ENCODE measurements at regions not wholly inside any gene's neighbourhood (a gene's known extent, or its start where the extent isn't known, plus 50 kb on each side); places are given as distances from the start of the nearest gene placed in this dataset.
"Not testable (repeated sequence)": the region's sequence is repeated elsewhere in the genome, so short reads cannot be mapped to it uniquely, and the experiment has no call there.

DNA sequence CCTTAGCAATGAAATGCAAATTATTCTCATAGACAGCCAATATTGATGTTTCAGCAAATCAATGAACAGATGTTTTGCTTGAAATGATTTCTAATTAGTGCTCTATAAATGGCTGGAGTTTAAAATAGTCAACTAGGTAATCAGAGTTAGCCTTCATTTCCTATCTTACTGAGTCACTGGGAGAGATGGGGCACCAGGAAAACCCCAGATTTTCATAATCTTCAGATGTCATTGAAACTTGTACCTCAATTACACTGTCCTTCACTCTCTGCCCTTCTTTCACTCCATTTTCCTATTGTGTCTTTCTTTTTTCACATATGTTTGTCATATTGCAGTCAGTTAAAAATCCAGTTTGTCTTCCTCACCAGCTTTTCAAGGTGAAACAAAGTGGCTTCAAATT is 92.7 kb downstream of the C12orf75 start:
- no peak for DNase-seq

DNA sequence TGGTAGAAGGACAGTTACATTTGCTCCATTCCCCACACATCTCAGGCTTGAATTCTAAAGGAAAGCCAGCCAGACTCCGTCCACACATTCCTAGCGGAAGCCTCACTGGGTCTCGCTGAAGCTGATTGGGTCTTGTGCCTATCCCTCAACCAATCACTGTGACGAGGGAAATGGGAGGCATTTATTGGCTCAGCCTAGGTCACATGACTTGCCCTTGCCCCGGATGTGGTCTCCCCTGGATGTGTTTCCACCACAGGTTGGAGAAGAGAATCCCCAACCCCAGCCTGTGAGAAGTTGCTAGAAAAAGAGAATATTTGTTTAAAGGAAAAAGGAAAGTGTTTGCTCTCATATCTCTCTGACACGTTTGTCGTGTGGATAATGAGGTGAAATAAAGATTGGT is 93.4 kb downstream of the C12orf75 start:
- no peak for DNase-seq

DNA sequence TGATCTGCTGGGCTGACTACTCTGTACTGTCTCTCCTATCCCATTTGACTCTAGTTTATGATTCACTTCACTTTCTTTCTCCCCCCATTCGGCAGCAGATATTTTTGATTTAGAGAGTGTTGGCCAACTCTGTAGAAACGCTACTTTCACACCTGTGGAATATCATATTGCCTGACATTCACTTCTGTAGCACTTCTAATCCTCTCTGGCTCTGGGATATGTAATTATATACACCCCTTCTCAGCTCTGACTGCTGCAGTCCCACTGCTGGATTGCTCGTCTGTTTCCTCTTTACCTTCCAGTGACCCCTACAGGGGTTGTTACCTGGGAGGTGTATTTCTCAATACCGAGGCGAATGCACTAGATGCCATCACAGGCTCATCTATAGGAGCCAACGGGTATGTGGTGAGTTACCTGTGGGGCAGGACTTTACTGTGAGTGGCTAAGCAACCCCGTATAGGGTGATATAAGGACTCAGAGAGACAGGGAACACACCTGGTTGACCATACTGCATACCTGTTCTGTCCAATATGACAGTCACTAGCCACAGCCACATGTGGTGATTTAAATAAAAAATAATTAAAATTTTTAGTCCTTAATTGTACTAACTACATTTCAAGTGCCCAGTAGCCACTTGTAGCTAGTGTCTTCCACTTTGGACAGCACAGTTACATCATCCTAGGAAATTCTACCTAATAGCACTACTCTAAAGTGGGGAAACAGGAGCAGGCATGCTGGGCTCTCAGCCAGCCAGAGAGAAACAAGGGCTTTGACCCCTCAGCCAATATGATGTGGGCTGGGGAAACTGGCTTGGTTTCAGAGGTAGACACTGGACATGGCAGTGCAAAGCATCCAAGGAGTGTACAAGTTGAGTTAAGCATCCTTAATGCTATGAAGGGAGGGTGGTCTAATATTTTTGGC is 95.0 kb downstream of the C12orf75 start:
- no peak for DNase-seq

DNA sequence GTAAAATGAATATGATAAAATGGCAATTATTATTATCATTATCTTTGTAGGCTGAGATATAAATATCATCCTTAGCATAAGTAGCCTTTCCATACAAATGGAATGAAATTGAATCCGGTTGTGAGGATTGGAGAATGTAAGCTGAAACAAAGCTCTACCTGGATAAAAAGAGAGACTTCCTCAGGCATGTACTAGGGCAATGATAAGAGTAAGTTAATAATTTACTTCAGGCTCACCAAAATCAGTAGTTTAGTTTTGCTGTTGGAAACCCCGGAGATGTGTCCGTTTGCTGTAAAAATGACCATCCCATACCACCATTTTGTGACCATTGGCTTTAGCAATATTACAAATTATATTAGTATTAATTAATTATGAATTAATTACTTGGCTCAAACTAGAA is 96.3 kb downstream of the C12orf75 start:
- no peak for DNase-seq

DNA sequence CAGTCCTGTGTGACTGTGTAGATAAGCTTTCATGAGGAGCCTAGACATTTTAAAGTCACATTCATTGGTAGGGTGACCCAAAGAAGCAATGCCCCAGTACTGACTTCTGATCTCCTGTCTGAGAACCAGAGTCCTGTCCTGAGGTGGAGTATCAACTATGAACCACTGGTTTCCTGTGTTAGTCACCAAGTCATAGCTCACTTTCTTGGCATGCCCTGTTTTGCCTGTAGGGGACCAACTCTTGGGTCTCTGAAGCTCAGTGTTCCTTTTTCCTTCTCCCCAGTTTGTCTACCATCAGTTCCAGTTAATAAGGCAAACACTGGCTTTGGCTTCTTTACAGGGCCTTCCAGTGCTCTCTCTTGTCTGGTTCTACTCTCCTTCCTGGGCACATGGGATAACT is 97.4 kb downstream of the C12orf75 start:
- no peak for DNase-seq

DNA sequence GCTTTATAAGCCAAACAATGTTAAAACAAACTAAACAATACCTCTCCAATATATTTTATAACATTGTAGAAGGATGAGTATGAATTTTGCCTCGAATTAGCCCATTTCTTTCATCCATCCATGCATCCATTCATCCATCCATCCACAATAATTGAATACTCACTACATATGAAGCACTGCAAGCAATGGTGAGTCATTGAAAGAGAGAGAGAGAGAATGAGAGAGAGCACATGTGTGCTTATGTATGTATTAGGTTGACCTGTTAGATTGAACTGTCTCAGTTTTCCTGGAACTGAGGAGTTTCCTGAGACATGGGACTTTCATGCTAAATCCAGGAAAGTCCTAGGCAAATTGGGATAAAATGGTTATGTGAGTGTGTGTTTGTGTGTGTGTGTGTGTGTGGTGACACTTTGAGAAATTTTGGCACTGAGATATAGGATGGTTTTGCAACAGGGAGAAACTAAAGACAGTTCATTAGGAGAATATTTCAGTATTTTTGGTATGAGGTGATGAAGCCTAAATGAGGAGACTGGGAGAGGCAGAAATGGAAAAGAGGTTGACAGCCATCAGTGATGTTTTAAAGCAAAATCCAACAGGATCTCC is 98.4 kb downstream of the C12orf75 start:
- DNase-seq = no peak

DNA sequence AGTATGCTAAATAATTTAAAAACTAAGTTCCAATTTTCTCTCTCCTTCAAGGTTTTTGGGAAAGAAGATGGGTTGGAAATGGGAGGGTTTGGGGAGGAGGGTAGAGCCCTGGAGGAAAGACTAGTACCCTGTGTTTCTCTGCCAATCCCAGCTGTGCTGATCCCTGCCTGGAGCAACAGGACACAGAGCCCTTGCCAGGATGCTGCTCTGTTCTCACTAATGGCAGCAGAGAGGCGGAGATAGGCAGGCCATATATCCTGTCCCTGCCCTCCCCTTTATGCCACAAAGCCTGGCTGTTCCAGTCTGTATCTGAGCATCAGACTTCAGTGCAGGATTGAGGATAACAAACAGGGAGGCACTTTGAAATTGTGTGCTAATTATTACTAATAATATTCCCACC is 99.0 kb downstream of the C12orf75 start:
- no peak for DNase-seq

DNA sequence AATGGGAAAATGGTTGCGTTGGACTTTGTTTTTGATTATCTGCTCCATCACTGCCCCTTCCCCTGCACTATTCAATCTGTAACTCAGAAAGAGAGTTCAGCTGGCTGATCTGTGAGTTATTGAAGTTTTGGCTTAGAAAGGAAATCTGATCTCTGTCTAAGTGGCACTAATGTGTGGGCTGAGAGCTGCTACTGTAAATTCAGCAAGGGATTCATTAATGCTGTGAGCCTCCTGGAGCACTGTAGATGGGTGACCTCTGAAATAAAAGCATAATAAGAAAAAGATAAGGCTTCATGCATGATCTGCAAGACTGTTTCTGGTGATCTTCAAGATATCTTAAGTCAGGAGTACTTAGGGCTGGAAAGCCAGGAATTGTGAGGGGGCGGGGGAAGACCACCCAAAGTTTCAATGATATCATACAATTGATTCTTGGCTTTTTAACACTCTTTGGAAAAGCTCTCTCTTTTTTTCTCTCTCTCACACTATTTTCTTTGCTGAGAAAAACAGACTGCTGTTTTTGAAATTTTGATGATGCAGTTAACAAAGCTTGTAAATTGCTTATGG is 101.1 kb downstream of the C12orf75 start:
- peak; percentile 37 for DNase-seq

DNA sequence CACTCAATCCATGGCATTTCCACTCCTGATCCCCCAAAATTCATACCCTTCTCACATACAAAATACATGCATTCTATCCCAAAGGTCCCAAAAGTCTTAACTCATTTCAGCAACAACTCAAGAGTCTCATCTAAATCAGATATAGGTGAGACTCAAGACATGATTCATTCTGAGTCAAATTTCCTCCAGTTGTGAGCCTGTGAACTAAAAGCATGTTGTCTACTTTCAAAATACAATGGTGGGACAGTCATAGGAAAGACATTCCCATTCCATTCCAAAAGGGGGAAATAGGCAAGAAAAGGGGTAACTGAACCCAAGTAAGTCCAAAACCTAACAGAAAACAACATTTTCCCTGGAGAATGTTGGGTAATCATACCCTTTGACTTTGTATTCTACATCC is 103.3 kb downstream of the C12orf75 start:
- no peak for DNase-seq

DNA sequence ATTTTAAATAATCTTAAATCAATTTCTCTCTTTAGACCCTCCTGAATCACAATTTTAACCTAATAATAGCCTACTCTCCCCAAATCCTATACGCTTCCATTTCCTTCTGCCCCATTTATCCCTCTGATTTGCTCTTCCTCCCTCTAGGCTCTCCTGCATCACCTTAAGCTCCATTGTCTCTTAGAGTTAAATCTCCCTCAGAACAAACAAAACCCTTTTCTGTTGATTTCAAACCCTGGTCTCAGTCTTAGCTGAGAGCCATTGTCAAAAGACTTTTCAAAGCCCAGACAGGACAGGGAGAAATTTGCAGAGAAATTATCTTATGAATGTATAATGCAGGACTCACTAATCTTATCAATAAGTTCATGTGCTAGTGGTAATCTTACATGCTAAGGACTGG is 106.1 kb downstream of the C12orf75 start:
- DNase-seq = no peak

DNA sequence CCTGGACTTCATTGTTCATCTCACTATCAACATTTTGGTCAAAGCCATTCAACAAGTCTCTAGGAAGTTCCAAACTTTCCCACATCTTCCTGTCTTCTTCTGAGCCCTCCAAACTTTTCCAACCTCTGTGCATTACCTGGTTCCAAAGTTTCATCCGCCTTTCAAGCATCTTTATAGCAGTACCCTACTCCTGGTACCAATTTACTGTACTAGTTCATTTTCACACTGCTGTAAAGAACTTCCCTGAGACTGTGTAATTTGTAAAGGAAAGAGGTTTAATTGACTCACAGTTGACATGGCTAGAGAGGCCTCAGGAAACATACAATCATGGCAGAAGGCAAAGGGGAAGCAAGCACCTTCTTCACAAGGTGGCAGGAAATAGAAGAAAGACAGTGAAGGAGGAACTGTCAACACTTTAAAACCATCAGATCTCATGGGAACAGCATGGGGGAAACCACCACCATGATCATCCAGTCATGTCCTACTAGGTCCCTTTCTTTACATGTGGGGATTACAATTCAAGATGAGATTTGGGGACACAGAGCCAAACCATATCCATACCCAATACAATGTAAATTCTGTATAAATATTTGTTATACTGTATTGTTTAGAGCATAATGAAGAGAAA is 109.7 kb downstream of the C12orf75 start:
- DNase-seq = no peak

DNA sequence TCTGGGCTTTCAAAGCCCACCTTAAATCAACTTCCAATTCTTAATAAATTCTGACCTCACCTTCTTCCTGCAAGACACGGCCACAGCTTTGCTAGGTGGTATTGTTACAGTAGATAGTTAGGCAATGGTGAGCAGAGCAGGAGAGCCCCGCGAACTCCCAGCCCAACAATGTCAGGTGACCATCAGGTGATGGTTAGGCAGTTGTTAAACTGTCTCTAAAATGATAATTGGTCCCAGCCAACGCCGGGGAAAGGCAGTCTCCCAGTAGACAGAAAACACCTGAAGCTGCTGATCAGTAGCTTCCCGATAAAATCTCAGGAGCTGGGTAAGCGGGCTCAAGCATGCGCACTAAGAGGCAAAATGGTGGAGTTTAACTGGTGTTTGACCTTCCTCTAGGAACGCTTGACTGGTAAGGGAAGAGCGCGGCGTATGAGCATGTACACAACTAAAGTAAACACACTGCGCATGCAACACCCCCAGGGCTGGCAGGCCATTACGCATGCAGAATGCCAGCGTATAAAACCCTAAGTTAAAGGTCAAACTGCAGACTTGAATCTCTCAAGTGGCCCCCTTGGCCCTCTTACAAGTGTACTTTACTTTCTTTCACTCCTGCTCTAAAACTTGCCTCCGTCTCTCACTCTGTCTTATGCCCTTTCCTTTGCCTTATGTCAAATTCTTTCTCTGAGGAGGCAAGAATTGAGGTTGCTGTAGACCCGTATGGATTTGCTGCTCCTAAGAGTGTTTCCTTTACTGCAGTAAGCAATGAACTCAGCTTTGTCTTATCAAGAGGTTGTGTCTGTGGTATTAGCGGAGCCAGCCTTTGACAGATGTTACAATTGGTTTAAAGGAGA is 113.5 kb downstream of the C12orf75 start:
- no peak for DNase-seq

DNA sequence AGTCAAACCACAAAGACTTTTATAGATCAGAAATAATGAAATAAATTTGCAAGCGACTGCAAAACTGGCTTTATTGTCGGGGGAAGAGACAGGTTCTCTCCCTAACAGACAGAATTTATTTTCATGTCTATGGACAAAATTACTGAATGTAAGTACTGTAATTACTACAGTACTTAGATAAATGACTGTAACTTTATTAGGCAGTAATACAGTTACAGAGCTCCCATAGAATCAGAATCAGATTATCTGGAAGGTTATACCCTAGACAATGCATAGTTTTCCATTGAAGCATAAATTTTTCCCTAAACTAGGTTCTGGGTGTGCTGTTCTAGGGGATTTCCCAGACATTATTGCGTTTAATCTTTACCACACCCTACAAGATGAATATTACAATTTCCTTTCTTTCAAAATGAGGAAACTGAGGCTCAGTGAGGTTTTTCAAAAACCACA is 114.2 kb downstream of the C12orf75 start:
- DNase-seq = no peak

DNA sequence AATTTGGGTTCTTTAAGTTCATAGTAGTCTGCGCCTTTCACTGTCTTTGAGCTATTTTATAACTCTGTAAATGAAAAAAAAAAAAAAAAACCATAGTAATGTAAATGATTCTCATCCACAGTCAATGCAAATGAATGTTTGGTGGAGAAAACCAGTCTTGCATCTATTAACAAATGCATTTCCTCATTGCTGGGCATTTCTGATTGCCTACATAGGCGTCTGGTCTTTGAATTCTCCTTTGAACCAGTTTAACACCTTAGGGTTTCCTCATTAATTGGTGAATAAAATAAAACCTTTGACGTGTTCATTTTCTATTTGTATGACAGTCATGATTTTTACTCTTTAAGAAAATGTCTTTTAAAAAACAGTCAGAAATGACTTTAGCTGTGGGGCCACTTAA is 114.8 kb downstream of the C12orf75 start:
- no peak for DNase-seq

DNA sequence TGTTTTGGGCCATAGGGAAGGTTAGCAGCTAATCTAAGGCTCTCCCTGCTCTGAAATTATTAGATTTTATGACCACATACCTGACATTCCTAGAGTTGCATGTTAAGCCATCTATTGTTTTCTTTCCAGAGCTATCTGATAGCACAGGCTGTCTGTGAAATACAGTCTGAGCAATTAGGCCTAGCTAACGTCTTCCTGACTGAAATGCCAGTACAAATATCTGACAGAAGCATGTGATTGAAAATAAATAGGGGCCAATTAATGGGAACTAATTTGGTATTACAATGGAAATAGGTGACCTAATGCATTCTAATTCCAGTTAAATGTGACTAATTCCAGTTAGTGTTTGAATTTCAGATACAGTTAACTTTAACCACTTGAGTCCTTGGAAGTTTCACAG is 115.2 kb downstream of the C12orf75 start:
- DNase-seq = no peak

DNA sequence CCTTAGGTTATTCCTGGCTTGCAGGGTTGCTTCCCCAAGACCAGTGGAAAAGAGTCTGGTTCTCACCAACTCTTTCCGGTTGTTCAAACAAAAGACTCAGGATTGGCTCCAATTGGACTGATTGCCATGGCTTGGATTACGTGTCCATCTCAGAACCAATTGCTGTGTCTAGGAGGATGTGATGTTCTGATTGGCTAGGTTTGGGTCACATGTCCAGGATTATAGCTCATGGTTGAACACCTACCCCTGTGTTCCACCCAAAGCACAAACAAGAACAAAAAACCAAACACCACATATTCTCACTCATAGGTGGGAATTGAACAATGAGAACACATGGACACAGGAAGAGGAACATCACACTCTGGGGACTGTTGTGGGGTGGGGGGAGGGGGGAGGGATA is 116.0 kb downstream of the C12orf75 start:
- not testable (repeated sequence) for DNase-seq

DNA sequence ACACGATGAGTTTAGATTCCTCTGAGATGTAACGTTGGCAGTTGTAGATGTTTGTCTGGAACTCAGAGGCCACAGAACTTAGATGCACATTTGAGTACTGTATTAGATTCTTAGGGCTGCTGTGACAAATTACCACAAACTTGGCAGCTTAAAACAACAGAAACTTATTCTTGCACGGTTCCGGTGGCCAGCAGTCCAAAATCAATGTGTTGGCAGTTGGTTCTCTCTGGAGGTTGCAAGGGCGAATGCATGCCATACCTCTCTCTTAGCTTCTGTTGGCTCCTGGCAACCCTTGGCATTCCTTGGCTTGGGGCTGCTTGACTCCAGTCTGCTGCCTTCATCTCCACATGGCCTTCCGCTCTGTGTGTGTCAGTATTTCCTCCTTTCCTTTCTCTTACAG is 118.9 kb downstream of the C12orf75 start:
- DNase-seq = no peak

DNA sequence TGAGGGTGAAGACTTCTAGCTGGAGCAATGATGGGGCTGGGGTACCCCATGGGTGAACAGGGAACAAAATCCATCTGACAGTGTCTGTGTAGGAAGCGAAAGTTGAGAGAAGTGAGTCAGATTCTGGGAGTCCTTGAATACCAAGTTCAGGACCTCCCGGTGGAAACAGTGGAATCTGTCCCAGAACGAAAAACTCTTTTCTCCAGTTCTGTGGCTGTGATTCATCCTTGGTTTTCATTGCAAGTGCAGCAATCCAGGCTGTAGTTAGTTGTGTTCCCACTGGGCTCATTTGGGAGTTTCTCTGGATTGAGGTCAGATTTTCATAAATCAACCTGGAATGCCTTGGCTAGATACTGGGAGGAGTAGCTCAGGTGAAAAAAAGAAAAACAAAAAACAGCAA is 120.7 kb downstream of the C12orf75 start:
- no peak for DNase-seq

DNA sequence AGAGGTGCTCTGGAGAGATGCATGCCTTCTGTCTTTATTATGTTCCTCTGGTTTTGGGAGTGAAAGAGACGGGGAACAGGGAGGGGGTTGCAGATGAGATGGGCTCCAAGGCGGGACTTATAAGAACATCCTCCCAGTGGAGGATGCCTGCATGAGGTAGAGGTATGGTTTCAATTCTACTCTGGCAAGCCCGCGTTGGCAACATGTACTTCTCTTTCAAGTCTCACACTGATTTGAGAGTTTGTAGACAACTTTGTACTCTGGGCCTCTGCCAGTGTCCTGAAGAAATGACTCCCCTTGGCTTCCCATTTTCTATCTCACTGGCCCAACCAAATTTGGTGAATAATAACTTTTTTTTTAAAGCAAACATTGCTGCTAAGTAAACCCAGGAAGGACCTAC is 121.3 kb downstream of the C12orf75 start:
- no peak for DNase-seq

DNA sequence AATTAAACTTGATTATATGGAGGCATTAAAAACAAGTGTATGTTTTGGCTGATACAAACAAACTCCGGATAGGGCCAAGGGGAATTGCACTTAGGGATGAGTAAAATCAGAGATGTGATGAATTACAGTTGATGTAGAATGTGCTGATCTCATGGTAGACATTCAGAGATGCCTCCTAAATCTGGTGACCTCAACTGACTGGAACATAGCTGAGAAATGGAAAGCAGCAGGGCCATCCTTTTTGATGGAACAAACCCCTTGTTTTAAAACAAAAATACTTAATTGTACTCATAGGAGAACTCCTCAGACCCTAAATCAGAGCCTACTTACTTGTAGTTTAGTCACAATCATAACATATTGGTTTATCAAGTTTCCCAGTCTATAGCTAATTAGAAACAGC is 122.8 kb downstream of the C12orf75 start:
- DNase-seq = no peak

DNA sequence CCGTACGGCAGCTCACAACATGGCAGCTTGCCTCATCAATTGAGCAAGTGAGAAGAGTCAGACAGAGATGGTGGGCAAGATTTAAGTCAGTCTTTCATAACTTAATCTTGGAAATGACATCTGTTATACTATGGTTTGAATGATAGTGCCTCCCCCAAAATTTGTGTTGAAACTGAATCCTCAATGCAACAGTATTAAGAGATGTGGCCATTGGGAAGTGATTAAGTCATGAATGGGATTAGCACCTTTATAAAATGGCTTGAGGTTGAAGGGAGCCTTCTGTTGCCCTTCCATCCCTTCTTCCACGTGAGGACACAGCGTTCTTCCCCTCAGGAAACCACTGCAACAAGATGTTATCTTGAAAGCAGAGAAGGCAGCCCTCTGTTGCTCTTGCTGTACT is 124.2 kb downstream of the C12orf75 start:
- no peak for DNase-seq

DNA sequence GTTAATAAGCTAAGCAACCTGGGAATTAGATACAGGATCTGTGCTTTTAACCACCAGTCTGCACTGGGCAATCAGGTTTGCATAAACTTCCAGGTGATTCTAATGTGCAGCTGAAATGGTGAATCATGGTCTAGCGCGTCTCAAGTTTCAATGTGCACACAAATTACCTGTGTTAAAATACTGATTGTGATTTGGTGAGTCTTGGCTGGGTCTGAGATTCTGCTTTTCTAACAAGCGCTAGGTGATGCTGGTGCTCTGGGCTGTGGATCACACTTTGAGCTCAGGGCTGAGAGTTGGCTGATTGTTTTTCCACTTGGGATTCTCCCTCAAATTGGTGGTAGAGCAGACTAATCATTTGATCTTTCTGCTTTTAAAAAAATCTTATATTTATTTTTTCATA is 124.8 kb downstream of the C12orf75 start:
- peak; percentile 7 for DNase-seq

DNA sequence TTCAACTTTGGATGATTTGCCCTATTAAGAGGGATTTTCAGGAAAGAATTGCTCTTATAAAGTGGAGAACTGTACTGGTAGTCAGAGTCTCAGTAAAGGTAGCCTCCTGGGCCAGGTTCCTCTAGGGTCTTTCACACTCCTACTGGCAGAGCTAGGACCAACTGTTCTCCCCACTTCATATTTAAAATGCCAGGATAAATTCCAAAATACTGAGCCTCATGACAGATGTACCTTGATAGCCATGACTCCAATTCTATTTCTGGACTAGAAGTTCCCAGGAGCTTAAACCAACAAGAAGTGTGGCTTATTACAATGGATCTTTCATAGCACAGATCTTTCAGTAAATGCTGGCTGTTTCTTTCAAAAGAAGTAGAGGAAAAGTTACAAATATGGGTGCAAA is 126.5 kb downstream of the C12orf75 start:
- DNase-seq = no peak
